Motor neuron (in vitro differentiated cells): ENCODE measurements at regions not wholly inside any gene's neighbourhood (a gene's known extent, or its start where the extent isn't known, plus 50 kb on each side); places are given as distances from the start of the nearest gene placed in this dataset.
A peak's percentile ranks its signal among the peaks of the same experiment; 100 is the strongest.
"Not testable (repeated sequence)": the region's sequence is repeated elsewhere in the genome, so short reads cannot be mapped to it uniquely, and the experiment has no call there.

Source experiments
- ATAC-seq, 8 experiments: fragments of 200-7000 bp; cut with Tn5 transposase; replicated peaks in 6 of 8; 2 replicates each; pipeline ENCODE4 v1.8.0; 2021; ENCODE audit warnings: mild to moderate bottlenecking in 8 of 8, moderate library complexity in 8 of 8
- H3K27ac ChIP-seq, 2 donors: fragments of 250-450 bp; sonication (Bioruptor Pico); 2 replicates each; pipeline ENCODE4 v1.9.0; 2021; ENCODE audit warnings: antibody characterized with exemption in 2 of 2, mild to moderate bottlenecking in 2 of 2, moderate library complexity in 1 of 2
- H3K4me1 ChIP-seq, 2 donors: fragments of 250-450 bp; sonication (Bioruptor Pico); replicated peaks in 1 of 2; 2 replicates each; pipeline ENCODE4 v1.6.1; 2021; ENCODE audit warnings: antibody characterized with exemption in 2 of 2, mild to moderate bottlenecking in 2 of 2, moderate library complexity in 1 of 2
- H3K4me3 ChIP-seq, 5 donors: fragments of 250-450 bp; sonication (Bioruptor Pico); 2 replicates each; pipeline ENCODE4 v1.9.0; 2021; ENCODE audit warnings: antibody characterized with exemption in 5 of 5, mild to moderate bottlenecking in 5 of 5, moderate library complexity in 4 of 5
- WGBS, 10 experiments: fragments of 450-650 bp; shearing (Covaris generic); methylation state at CpG; one replicate each; pipeline ENCODE4 v1.0.0; 2022; 5-methylcytosine and 5-hydroxymethylcytosine counted together
- in situ Hi-C, 9 experiments: fragments of 400-800 bp; cut with MboI; loops; one replicate each; pipeline ENCODE4 v1.15.0; 2021; ENCODE audit warnings: low sequenced_read_pairs in 9 of 9, low pct_unique_long_range_greater_than_20kb in 2 of 9; ENCODE audit not compliant: unreplicated experiment in 9 of 9

- H3K4me1 ChIP-seq, H3K27ac ChIP-seq, in situ Hi-C loops, ATAC-seq, H3K4me3 ChIP-seq: not testable (repeated sequence)
- WGBS, 10 experiments, result 22 to 100% (median 83%) methylated on average over 1 to 2 of the region's 2 CpGs; no CpG with 5 or more reads in 4 of the 10 experiments
These were observed 59.2 kb upstream of the CCDC180 start for GRCh38 chr9:97248252-97248651.

- Histone ChIP-seq H3K4me3 (no peak overlapping the region), H3K4me1 (peaks cover 0 to 3% of the 10 kb centered on the region in 2 donors), H3K27ac (no peak overlapping the region)
- ATAC-seq, result peak in 2 of 8 experiments; percentile 62 to 71
- in situ Hi-C loops, result no loop called here
- 78 to 86% methylated on average over 1 to 3 of the region's 4 CpGs; no CpG with 5 or more reads in 8 of the 10 experiments for WGBS, 10 experiments
These were observed 63.9 kb upstream of the CCDC180 start for GRCh38 chr9:97243606-97244005.

GRCh38 chr9:97241430-97241829, 66.0 kb upstream of the CCDC180 start:
- H3K27ac ChIP-seq, H3K4me3 ChIP-seq, ATAC-seq, H3K4me1 ChIP-seq, in situ Hi-C loops: not testable (repeated sequence)
- 40 to 97% (median 92%) methylated on average over 1 to 5 of the region's 5 CpGs; no CpG with 5 or more reads in 3 of the 10 experiments for WGBS, 10 experiments

DNA sequence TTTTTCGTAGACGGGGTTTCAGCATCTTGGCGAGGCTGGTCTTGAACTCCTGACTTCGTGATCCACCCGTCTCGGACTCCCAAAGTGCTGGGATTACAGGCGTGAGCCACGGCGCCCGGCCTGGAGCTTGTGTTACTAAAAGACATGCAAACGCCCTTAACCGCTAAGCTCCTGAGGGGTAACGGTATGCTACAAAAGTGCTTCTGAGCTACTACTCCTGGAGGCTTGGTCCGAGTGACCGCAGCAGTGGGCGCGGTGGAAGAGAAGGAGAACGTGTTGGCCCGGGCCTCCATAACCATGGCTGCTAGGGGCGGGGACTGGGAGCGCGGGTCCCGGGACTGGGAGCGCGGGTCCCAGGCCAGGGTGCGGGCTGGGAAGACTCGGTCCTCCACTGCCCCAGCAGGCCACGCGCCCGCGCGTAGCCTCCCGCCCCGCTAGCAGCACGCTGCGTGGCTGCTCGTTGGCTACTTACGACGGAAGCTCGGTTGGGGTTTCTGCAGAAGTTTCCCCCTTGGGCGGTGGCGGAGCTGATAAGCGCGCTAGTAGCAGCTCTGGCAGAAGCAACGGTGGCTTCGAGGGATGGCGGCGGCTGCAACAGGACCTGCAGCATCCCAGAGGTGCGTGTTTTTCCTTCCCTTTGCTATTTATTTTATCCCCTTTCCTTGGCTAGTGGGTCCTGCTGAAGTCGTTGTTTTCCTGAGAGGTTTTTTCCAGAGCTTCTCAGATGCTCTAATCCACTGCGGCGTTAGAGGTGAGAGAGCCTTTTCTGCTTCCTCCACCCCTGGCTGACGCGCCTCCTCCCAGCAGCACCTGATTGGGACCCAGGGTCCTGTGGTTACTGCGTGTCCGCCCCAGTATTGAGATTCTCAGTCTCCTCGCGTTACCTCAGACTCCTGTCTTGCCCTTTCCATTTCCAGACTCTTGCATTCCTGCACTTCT, 69.2 kb upstream of the CCDC180 start:
- peak; percentile 93 to 98 (median 97) for ATAC-seq
- in situ Hi-C loops, result no loop called here
- Histone ChIP-seq H3K4me1 (peaks cover 0 to 10% of the 10 kb centered on the region in 2 donors), H3K27ac (peak overlapping the region; percentile 89 to 91), H3K4me3 (peak overlapping the region; percentile 49 to 72 (median 58))
- 0 to 13% (median 2%) methylated on average over 1 to 26 of the region's 58 CpGs; no CpG with 5 or more reads in 1 of the 10 experiments for WGBS, 10 experiments

GRCh38 chr9:97237311-97237786, 70.1 kb upstream of the CCDC180 start:
- in situ Hi-C loops, result no loop called here
- 15 to 80% (median 57%) methylated on average over 1 to 8 of the region's 23 CpGs; no CpG with 5 or more reads in 6 of the 10 experiments for WGBS, 10 experiments

GRCh38 chr9:97233009-97233400, 74.5 kb upstream of the CCDC180 start:
- WGBS, 10 experiments, result 20 to 100% (median 100%) methylated on average over 1 to 2 of the region's 2 CpGs; no CpG with 5 or more reads in 3 of the 10 experiments
- H3K4me1 ChIP-seq, H3K4me3 ChIP-seq, ATAC-seq, in situ Hi-C loops, H3K27ac ChIP-seq: not testable (repeated sequence)

More at GRCh38 chr9:97237311-97237786, 70.1 kb upstream of the CCDC180 start:
- no peak for ATAC-seq
- peaks cover 0 to 10% of the 10 kb centered on the region in 2 donors for H3K4me1 ChIP-seq
- H3K4me3 ChIP-seq, result peak overlapping the region; percentile 49 to 72 (median 58)
- H3K27ac ChIP-seq, result peak overlapping the region; percentile 89 to 91

DNA sequence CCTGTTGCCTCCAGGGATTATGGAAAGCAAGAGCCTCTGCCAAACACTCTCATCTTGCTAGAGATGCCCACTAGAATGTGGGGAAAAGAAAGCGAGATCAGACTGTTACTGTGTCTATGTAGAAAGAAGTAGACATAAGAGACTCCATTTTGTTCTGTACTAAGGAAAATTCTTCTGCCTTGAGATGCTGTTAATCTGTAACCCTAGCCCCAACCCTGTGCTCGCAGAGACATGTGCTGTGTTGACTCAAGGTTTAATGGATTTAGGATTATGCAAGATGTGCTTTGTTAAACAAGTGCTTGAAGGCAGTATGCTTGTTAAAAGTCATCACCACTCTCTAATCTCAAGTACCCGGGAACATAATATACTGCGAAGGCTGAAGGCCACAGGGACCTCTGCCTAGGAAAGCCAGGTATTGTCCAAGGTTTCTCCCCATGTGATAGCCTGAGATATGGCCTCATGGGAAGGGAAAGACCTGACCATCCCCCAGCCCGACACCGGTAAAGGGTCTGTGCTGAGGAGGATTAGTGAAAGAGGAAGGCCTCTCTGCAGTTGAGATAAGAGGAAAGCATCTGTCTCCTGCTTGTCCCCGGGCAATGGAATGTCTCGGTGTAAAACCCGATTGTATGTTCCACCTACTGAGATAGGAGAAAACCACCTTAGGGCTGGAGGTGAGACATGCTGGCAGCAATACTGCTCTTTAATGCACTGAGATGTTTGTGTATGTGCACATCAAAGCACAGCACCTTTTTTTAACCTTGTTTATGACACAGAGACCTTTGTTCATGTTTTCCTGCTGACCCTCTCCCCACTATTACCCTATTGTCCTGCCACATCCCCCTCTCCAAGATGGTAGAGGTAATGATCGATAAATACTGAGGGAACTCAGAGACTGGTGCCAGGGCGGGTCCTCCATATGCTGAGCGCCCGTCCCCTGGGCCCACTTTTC, 75.1 kb upstream of the CCDC180 start:
- H3K4me3 ChIP-seq, H3K4me1 ChIP-seq, H3K27ac ChIP-seq, in situ Hi-C loops, ATAC-seq: not testable (repeated sequence)
- WGBS, 10 experiments, result 68 to 100% (median 82%) methylated on average over 1 to 5 of the region's 13 CpGs; no CpG with 5 or more reads in 4 of the 10 experiments

DNA sequence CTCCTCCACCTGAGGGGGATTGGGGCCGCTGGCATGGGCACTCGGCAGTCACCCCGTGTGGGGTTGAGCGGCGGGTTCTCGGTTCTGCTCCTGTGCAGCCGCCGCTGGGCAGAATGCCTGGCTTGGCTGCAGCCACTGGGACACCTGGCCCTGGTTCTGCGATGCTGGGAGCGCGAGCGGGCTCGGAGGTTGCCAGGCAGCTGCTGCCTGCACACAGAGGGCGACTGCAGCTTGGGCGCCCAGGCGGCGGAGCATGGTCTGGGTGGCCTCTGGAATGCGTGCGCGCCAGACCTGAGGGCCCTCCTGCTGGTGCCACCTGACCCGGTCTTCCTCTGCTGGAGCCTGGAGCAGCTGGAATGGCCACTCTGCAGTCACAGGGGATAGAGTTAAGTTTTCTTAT, 85.1 kb upstream of the CCDC180 start:
- ATAC-seq, H3K4me1 ChIP-seq, in situ Hi-C loops, H3K27ac ChIP-seq, H3K4me3 ChIP-seq: not testable (repeated sequence)
- 0 to 4% methylated on average over 1 to 4 of the region's 21 CpGs; no CpG with 5 or more reads in 8 of the 10 experiments for WGBS, 10 experiments

DNA sequence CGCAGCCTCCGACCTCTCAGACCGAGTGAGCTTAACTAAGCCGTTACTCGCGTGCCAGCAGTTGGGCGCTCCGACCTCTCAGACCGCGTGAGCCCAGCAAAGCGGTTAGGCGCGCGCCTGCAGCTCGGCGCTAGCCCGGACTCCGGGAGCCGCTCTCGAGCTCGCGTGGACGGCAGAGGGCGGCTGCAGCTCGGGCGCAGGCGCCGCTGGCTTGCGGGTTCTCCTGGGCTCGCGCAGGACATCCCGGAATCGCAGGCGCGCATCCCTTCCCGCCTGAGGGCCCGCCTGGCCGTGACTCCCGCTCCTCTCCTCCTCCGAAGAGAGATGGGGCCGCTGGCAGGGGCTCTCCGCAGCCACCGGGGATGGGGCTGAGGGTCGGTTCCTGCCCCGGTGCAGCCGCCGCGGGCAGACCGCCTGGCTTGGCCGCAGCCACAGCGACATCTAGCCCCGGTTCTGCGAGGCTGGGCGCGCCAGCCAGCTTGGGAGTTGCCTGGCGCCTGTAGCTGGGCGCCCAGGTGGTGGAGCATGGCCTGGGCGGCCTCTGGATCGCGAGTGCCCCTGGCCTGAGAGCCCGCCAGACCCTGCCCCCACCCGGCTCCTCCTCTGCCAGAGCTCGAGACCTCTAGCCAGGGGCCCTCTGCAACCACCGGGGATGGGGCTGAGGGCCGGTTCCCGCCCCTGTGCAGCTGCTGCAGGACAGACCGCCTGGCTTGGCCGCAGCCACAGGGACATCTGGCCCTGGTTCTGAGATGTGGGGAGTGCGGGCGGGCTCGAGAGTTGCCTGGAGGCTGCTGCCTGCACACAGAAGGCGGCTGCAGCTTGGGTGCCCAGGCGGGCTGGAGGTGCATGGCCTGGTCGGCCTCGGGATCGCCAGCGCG, 85.7 kb upstream of the CCDC180 start:
- H3K4me1 ChIP-seq, in situ Hi-C loops, H3K27ac ChIP-seq: not testable (repeated sequence)
- WGBS, 10 experiments, result 1 to 8% methylated on average over 10 to 23 of the region's 78 CpGs; no CpG with 5 or more reads in 8 of the 10 experiments
- H3K4me3 ChIP-seq, result peak overlapping the region; percentile 33 to 47 (median 38)
- peak; percentile 96 to 100 (median 99) for ATAC-seq

DNA sequence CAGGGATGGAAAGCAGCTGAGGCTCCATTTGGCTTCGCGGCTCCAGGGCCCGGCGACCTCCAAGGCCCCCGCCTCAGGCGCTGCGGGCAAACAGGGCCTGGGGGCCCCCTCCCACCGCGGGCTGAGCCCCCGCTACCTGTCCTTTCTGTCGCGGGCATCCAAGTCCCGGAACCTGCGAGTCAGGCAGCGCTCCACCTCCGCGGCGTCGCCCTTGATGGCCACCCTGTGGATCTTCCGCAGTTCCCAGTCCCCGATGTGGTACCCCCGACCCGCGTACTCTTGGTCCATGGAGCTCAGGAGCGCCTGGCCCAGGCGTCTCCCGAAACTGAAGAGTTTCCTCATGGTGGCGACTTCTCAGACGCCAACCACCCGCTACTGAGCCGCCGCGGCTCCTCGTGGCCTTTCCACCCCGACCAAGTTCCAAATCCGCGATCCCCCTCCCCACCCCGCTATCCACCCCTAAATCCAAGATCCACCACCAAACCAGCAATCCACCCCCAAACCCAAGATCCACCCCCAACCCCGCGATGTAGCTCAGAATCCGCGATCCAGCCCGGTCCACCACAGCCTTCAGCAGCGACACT, 86.5 kb upstream of the CCDC180 start:
- peak in 7 of 8 experiments; percentile 18 to 52 (median 41) for ATAC-seq
- 0% methylated on average over 4 of the region's 44 CpGs; no CpG with 5 or more reads in 9 of the 10 experiments for WGBS, 10 experiments
- H3K4me3 ChIP-seq, result peak overlapping the region; percentile 33 to 47 (median 38)
- no peak overlapping the region for H3K27ac ChIP-seq
- no peaks in the 10 kb centered on the region for H3K4me1 ChIP-seq
- in situ Hi-C loops, result no loop called here

DNA sequence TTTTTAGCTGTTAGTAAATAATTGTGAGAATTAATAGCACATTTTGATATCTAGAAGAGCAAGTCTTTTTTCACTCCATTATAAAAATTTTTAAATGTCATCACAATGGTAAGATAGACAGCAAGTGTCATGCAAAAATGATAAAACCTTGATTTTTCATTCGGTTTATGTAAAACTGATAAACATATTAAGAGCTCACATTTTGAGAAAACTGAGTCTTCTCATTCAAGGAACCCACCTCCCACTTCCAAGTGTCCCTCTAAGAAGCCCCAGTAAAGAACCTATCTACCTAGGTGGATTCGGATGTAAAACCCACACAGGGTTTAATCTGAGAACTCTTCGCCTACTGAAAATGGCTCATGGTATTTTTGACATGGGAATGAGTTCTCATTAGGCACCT, 87.1 kb upstream of the CCDC180 start:
- ATAC-seq, H3K4me1 ChIP-seq, H3K4me3 ChIP-seq, H3K27ac ChIP-seq, in situ Hi-C loops: not testable (repeated sequence)
- 14 to 64% (median 30%) methylated on average over 1 to 3 of the region's 3 CpGs; no CpG with 5 or more reads in 4 of the 10 experiments for WGBS, 10 experiments
